Urothelium cell line (cell line): ENCODE measurements at regions not wholly inside any gene's neighbourhood (a gene's known extent, or its start where the extent isn't known, plus 50 kb on each side); places are given as distances from the start of the nearest gene placed in this dataset.
A peak's percentile ranks its signal among the peaks of the same experiment; 100 is the strongest.

ENCODE experiments used
- DNase-seq: peaks from one replicate; pipeline ENCODE4 v3.0.0; 2011; ENCODE audit warnings: low spot score, mixed read lengths
- FAIRE-seq: peaks from 2 replicates; lab custom pipeline; 2011; peaks lifted over from hg19 to GRCh38; lab: Jason Lieb, UNC

GRCh38 chrX:63889001-63889400, 104.0 kb upstream of the ARHGEF9 start:
- DNase-seq (peak; percentile 4), FAIRE-seq (no peak)

- FAIRE-seq = no peak
- DNase-seq = no peak
These were observed 100.1 kb upstream of the ARHGEF9 start for GRCh38 chrX:63884821-63885790.

DNA sequence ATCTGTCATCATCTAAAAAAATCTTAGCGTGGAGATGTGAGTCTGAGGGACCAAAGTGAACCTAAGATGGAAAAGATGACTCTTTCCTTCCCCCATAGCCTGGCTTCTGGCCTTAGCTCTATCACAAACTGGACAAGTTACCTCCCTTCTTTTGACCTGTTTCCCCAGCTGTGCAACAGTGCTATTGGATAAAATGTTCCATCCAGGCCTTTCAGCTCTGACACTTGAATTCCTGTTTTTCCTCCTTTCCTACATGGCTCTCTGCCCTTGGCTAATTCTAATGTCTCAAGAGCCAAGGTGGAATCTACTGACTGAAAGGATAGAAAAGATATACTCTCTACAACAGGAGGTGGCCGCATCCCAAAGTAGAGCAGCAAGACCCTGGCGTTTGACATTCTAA, 84.5 kb upstream of the ARHGEF9 start:
- FAIRE-seq = no peak
- DNase-seq = no peak

DNA sequence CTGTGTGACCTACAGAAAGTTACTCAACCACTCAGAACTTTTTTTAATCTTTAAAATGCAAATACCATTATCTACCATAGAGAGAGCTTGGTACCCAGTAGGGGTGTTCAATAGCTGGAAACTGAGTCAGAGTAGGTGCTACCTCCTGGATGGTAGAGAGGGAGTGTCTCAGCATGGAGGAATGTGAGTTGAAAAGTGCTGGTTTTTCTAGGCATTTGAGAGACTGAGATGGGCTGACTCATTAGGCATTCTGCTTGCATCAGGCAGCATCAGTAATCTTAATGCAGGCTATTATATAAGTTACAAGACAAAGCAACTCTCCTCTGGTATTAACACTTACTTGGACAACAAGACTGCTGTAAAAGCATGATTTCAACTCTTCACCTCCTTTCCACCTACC, 70.9 kb upstream of the ARHGEF9 start:
- no peak for FAIRE-seq
- DNase-seq = peak; percentile 8

DNA sequence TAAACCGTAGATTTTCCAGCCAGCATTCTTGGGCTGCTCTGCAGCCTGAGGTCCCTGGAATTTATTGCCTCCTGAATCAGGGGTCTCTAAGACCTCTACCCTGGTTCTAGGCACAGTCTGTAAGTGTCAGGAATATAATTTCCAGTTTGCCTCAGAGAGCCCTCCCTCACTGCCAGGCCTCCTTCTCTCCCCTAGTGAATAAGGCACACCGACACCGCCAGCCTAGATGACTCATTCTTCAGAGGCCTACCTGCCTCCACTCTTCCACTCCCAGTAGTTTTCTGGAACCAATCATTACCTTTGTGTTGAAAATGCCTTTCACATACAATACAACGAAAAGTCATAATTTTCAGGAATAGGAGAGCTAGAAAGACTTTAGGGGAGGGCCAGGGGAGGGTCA, 50.3 kb upstream of the ARHGEF9 start:
- DNase-seq (peak; percentile 11), FAIRE-seq (no peak)
